K562 (cell line): ENCODE measurements at regions not wholly inside any gene's neighbourhood (a gene's known extent, or its start where the extent isn't known, plus 50 kb on each side); places are given as distances from the start of the nearest gene placed in this dataset.

Experiments
- ATAC-seq: fragments of 200-7000 bp; cut with Tn5 transposase; 3 replicates; pipeline ENCODE4 v1.9.1; 2020; ENCODE audit warnings: moderate library complexity
- BruUV-seq: library from RNA; stranded (reverse); fragments of 400-500 nt; replicated peaks from 2 replicates; lab custom pipeline; 2021; lab: Mats Ljungman, UMichigan
- CTCF ChIA-PET: fragments of 300-600 bp; formaldehyde crosslinking; extraction: SDS; loops from one replicate; lab custom pipeline; 2021; ENCODE audit warnings: low intra/inter-chr PET ratio; lab: Yijun Ruan, JAX
- POLR2A ChIA-PET: fragments of 300-600, 350-650 bp; sonication (Branson Sonifier 250); formaldehyde crosslinking; extraction: SDS; loops from one replicate; lab custom pipeline; 2021; ENCODE audit warnings: antibody characterized with exemption, inconsistent platforms; lab: Yijun Ruan, JAX
- DNase-seq, 4 experiments: peaks; one replicate each; pipeline versions ENCODE4 v3.0.0 to v3.0.0-alpha.2; 2011 to 2018; ENCODE audit warnings: low spot score in 3 of 4, mixed read lengths in 3 of 4; ENCODE audit errors: extremely low read depth in 1 of 4
- FAIRE-seq: peaks from 2 replicates; lab custom pipeline; 2011; peaks lifted over from hg19 to GRCh38; lab: Jason Lieb, UNC
- H2AFZ ChIP-seq: 2 replicates; pipeline ENCODE4 v1.6.0; 2011; ENCODE audit warnings: low read depth, low read length, control low read depth, inconsistent platforms
- H3K27ac ChIP-seq: fragments of 200-600 bp; 3 replicates; pipeline ENCODE4 v1.8.0; 2011; ENCODE audit warnings: low read depth, mild to moderate bottlenecking, control low read depth, inconsistent platforms, low read length, moderate library complexity, mixed read lengths; ENCODE audit errors: extremely low read depth
- H3K27me3 ChIP-seq, 2 experiments: fragments of 300-600 bp in 1 of 2; 2 replicates in 1 of 2; 3 replicates in 1 of 2; pipeline versions ENCODE4 v1.6.0 to v1.8.0; 2011; ENCODE audit warnings: inconsistent platforms in 2 of 2, low read length in 2 of 2, mild to moderate bottlenecking in 1 of 2, mixed read lengths in 1 of 2, moderate library complexity in 1 of 2; ENCODE audit not compliant: control insufficient read depth in 2 of 2, insufficient read depth in 2 of 2
- H3K36me3 ChIP-seq: fragments of 300-600 bp; 3 replicates; pipeline ENCODE4 v1.8.0; 2011; ENCODE audit warnings: mild to moderate bottlenecking, low read length, inconsistent platforms; ENCODE audit not compliant: control insufficient read depth, insufficient read depth
- H3K4me1 ChIP-seq, 2 experiments: fragments of 200-600 bp in 1 of 2; replicated peaks in 1 of 2; 2 replicates in 1 of 2; 3 replicates in 1 of 2; pipeline versions ENCODE4 v1.5.1 to v1.8.0; 2011; ENCODE audit warnings: inconsistent platforms in 2 of 2, low read length in 2 of 2, mild to moderate bottlenecking in 1 of 2, mixed read lengths in 1 of 2, moderate library complexity in 1 of 2; ENCODE audit not compliant: control insufficient read depth in 2 of 2, insufficient read depth in 2 of 2
- H3K4me2 ChIP-seq: 2 replicates; pipeline ENCODE4 v1.6.1; 2011; ENCODE audit warnings: low read length, control low read depth, inconsistent platforms, mixed read lengths; ENCODE audit not compliant: insufficient read depth
- H3K4me3 ChIP-seq: fragments of 200-600 bp; sonication (generic), shearing (Covaris generic); 2 replicates; pipeline ENCODE4 v1.5.1; 2016; ENCODE audit warnings: control low read depth, inconsistent platforms
- H3K79me2 ChIP-seq: fragments of 200-600 bp; 3 replicates; pipeline ENCODE4 v1.8.0; 2011; ENCODE audit warnings: low read length, inconsistent platforms; ENCODE audit not compliant: control insufficient read depth, insufficient read depth
- H3K9ac ChIP-seq, 2 experiments: 2 replicates each; pipeline versions ENCODE4 v1.6.0 to v1.6.1; 2011; ENCODE audit warnings: low read depth in 2 of 2, low read length in 2 of 2, control low read depth in 1 of 2, inconsistent platforms in 1 of 2, mild to moderate bottlenecking in 1 of 2, mixed read lengths in 1 of 2; ENCODE audit not compliant: insufficient read depth in 1 of 2
- H3K9me1 ChIP-seq: one replicate; pipeline ENCODE4 v1.6.0; 2011; ENCODE audit warnings: inconsistent platforms, mild to moderate bottlenecking, low read length, moderate library complexity; ENCODE audit not compliant: control insufficient read depth, insufficient read depth
- H3K9me3 ChIP-seq: replicated peaks from 2 replicates; pipeline ENCODE4 v1.5.1; 2011; ENCODE audit warnings: low read depth, low read length, inconsistent platforms; ENCODE audit not compliant: control insufficient read depth, insufficient read depth
- H4K20me1 ChIP-seq: replicated peaks from 2 replicates; pipeline ENCODE4 v1.6.1; 2011; ENCODE audit warnings: low read length, inconsistent platforms, mixed read lengths; ENCODE audit not compliant: control insufficient read depth, insufficient read depth
- ATF1 ChIP-seq, 2 experiments: fragments of 450-650 bp in 1 of 2; IDR thresholded peaks; 2 replicates each; pipeline ENCODE4 v1.6.1; 2016; ENCODE audit warnings: missing compliant biosample characterization in 1 of 2, missing genetic modification characterization in 1 of 2
- LCOR ChIP-seq: sonication (generic); formaldehyde crosslinking; IDR thresholded peaks from 2 replicates; pipeline ENCODE4 v1.8.0; 2022; ENCODE audit warnings: mild to moderate bottlenecking, missing genetic modification reagents
- NR2F6 ChIP-seq: fragments of 450-650 bp; formaldehyde crosslinking; IDR thresholded peaks from 2 replicates; pipeline ENCODE4 v1.4.0; 2020; ENCODE audit warnings: mild to moderate bottlenecking
- POLR2B ChIP-seq: fragments of 450-650 bp; IDR thresholded peaks from 2 replicates; pipeline ENCODE4 v1.6.1; 2018; ENCODE audit warnings: low read depth; ENCODE audit not compliant: partially characterized antibody
- RB1 ChIP-seq: fragments of 450-650 bp; IDR thresholded peaks from 2 replicates; pipeline ENCODE4 v1.6.1; 2017; ENCODE audit warnings: low read depth, mild to moderate bottlenecking
- SMAD3 ChIP-seq: fragments of 450-650 bp; formaldehyde crosslinking; conservative IDR thresholded peaks from 2 replicates; pipeline ENCODE4 v1.4.0; 2020; ENCODE audit warnings: mild to moderate bottlenecking
- ZNF124 ChIP-seq: sonication (generic); formaldehyde crosslinking; IDR thresholded peaks from 2 replicates; pipeline ENCODE4 v1.8.1; 2022; ENCODE audit warnings: missing genetic modification reagents
- ZNF232 ChIP-seq: sonication (generic); formaldehyde crosslinking; IDR thresholded peaks from 2 replicates; pipeline ENCODE4 v1.8.0; 2022; ENCODE audit warnings: mild to moderate bottlenecking, missing genetic modification reagents
- ZNF253 ChIP-seq: fragments of 250-450 bp; sonication (Bioruptor Pico); conservative IDR thresholded peaks from 2 replicates; pipeline ENCODE4 v1.6.1; 2021; ENCODE audit warnings: mild to moderate bottlenecking
- WGBS: fragments of 100-300 bp; shearing (Covaris generic); methylation state at CpG from one replicate; pipeline ENCODE4 v1.1.6; 2016; ENCODE audit warnings: low coverage, mixed read lengths; ENCODE audit not compliant: insufficient coverage; ENCODE audit errors: missing lambda C conversion rate; 5-methylcytosine and 5-hydroxymethylcytosine counted together
- in situ Hi-C: fragments of 300-500 bp; cut with MboI; formaldehyde crosslinking; loops from 4 replicates; pipeline ENCODE4 v1.15.0; 2018; ENCODE audit warnings: inconsistent platforms, mixed read lengths
- intact Hi-C: fragments of 100-400 bp; cut with micrococcal nuclease; formaldehyde crosslinking; loops from 2 replicates; pipeline ENCODE4 v1.14.2; 2022
- TF ChIP-seq, protein P1 (sequence below): fragments of 250-450 bp; sonication (Bioruptor Pico); IDR thresholded peaks from 2 replicates; pipeline ENCODE4 v1.4.0; 2020
- TF ChIP-seq, protein P2 (sequence below): fragments of 250-450 bp; sonication (Bioruptor Pico); IDR thresholded peaks from 2 replicates; pipeline ENCODE4 v1.5.0; 2021
- TF ChIP-seq, protein P3 (sequence below): fragments of 450-650 bp; IDR thresholded peaks from one replicate; pipeline ENCODE4 v1.6.1; 2018; ENCODE audit warnings: mild to moderate bottlenecking, moderate library complexity; ENCODE audit not compliant: partially characterized antibody
- TF ChIP-seq, protein P4 (sequence below), 2 experiments: IDR thresholded peaks in 1 of 2; conservative IDR thresholded peaks in 1 of 2; 2 replicates each; pipeline ENCODE4 v1.6.1; 2016; ENCODE audit warnings: low read depth in 2 of 2, mild to moderate bottlenecking in 1 of 2, missing compliant biosample characterization in 1 of 2, missing genetic modification characterization in 1 of 2, moderate library complexity in 1 of 2
- TF ChIP-seq, protein P5 (sequence below): fragments of 450-650 bp; IDR thresholded peaks from 2 replicates; pipeline ENCODE4 v1.6.1; 2016; ENCODE audit warnings: antibody characterized with exemption

DNA sequence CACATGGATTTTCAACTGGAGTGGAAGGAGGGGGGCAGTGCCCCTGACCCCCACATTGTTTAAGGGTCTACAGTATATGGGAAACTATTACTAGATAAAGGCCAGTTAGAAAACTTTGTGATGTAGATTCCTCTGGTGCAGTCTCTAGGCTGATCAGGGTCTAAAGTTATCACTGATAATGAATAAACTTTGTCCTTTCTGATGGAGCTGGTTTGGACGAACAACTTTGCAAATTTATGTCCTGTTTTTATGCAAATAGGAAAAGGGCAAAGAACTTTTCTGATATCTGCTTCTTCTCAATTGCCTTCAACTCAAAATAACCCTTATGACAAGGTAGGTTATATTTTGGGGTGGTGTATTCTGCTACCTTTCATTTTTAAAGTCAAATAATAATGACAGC lies 829.2 kb upstream of the ACVR2A start:
- H3K9me1 ChIP-seq: no peaks in the 10 kb centered on the region
- H3K4me2 ChIP-seq: no peak overlapping the region
- no peaks in the 10 kb centered on the region for H3K9me3 ChIP-seq
- WGBS: 0% methylated on average over 1 of the region's 1 CpG
- H3K27ac ChIP-seq: no peak overlapping the region
- no peak overlapping the region for H3K9ac ChIP-seq
- no peak overlapping the region for H2AFZ ChIP-seq
- ATAC-seq (no peak), FAIRE-seq (no peak), DNase-seq (no peak)
- H4K20me1 ChIP-seq: no peaks in the 10 kb centered on the region
- ChIA-PET CTCF (no interaction called here), POLR2A (no interaction called here)
- H3K27me3 ChIP-seq: no peaks in the 10 kb centered on the region
- H3K4me3 ChIP-seq: no peak overlapping the region
- no peaks in the 10 kb centered on the region for H3K36me3 ChIP-seq
- no peak for TF ChIP-seq ZNF232
- TF ChIP-seq ATF1 (CRISPR knock-in tag; IDR thresholded peaks at IDR 0.05): no peak
- no peak for TF ChIP-seq ATF1 (tag; IDR thresholded peaks at IDR 0.05)
- no peak for TF ChIP-seq NR2F6 (CRISPR knock-in tag)
- TF ChIP-seq LCOR: no peak
- TF ChIP-seq, protein P1, sequence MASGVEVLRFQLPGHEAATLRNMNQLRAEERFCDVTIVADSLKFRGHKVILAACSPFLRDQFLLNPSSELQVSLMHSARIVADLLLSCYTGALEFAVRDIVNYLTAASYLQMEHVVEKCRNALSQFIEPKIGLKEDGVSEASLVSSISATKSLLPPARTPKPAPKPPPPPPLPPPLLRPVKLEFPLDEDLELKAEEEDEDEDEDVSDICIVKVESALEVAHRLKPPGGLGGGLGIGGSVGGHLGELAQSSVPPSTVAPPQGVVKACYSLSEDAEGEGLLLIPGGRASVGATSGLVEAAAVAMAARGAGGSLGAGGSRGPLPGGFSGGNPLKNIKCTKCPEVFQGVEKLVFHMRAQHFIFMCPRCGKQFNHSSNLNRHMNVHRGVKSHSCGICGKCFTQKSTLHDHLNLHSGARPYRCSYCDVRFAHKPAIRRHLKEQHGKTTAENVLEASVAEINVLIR: no peak
- TF ChIP-seq, protein P2, sequence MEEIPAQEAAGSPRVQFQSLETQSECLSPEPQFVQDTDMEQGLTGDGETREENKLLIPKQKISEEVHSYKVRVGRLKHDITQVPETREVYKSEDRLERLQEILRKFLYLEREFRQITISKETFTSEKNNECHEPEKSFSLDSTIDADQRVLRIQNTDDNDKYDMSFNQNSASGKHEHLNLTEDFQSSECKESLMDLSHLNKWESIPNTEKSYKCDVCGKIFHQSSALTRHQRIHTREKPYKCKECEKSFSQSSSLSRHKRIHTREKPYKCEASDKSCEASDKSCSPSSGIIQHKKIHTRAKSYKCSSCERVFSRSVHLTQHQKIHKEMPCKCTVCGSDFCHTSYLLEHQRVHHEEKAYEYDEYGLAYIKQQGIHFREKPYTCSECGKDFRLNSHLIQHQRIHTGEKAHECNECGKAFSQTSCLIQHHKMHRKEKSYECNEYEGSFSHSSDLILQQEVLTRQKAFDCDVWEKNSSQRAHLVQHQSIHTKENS: no peak
- no peak for TF ChIP-seq ZNF124 (CRISPR knock-in tag)
- TF ChIP-seq RB1: no peak
- TF ChIP-seq, protein P3, sequence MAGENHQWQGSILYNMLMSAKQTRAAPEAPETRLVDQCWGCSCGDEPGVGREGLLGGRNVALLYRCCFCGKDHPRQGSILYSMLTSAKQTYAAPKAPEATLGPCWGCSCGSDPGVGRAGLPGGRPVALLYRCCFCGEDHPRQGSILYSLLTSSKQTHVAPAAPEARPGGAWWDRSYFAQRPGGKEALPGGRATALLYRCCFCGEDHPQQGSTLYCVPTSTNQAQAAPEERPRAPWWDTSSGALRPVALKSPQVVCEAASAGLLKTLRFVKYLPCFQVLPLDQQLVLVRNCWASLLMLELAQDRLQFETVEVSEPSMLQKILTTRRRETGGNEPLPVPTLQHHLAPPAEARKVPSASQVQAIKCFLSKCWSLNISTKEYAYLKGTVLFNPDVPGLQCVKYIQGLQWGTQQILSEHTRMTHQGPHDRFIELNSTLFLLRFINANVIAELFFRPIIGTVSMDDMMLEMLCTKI: no peak
- TF ChIP-seq, protein P4, sequence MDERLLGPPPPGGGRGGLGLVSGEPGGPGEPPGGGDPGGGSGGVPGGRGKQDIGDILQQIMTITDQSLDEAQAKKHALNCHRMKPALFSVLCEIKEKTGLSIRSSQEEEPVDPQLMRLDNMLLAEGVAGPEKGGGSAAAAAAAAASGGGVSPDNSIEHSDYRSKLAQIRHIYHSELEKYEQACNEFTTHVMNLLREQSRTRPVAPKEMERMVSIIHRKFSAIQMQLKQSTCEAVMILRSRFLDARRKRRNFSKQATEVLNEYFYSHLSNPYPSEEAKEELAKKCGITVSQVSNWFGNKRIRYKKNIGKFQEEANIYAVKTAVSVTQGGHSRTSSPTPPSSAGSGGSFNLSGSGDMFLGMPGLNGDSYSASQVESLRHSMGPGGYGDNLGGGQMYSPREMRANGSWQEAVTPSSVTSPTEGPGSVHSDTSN (CRISPR knock-in tag; IDR thresholded peaks at IDR 0.05; ENCODE audit: low read depth): no peak
- TF ChIP-seq, protein P4 (tag; conservative IDR thresholded peaks at IDR 0.05; ENCODE audit: low read depth): no peak
- TF ChIP-seq POLR2B: no peak
- TF ChIP-seq, protein P5, sequence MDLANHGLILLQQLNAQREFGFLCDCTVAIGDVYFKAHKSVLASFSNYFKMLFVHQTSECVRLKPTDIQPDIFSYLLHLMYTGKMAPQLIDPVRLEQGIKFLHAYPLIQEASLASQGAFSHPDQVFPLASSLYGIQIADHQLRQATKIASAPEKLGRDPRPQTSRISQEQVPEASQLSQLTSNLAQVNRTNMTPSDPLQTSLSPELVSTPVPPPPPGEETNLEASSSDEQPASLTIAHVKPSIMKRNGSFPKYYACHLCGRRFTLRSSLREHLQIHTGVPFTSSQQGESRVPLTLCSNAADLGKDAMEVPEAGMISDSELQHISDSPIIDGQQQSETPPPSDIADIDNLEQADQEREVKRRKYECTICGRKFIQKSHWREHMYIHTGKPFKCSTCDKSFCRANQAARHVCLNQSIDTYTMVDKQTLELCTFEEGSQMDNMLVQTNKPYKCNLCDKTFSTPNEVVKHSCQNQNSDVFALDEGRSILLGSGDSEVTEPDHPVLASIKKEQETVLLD: no peak
- TF ChIP-seq SMAD3 (CRISPR knock-in tag): no peak
- TF ChIP-seq ZNF253 (CRISPR knock-in tag): no peak
- no peaks in the 10 kb centered on the region for H3K79me2 ChIP-seq
- intact Hi-C loops: no loop called here
- no peaks in the 10 kb centered on the region for H3K4me1 ChIP-seq
- BruUV-seq: no TSS peak
- in situ Hi-C loops: no loop called here
